GM19240 (cell line): ENCODE measurements at regions not wholly inside any gene's neighbourhood (a gene's known extent, or its start where the extent isn't known, plus 50 kb on each side); places are given as distances from the start of the nearest gene placed in this dataset.

Experiments
- DNase-seq: peaks from one replicate; pipeline ENCODE4 v3.0.0; 2011; ENCODE audit warnings: low spot score; ENCODE audit not compliant: insufficient read length

DNA sequence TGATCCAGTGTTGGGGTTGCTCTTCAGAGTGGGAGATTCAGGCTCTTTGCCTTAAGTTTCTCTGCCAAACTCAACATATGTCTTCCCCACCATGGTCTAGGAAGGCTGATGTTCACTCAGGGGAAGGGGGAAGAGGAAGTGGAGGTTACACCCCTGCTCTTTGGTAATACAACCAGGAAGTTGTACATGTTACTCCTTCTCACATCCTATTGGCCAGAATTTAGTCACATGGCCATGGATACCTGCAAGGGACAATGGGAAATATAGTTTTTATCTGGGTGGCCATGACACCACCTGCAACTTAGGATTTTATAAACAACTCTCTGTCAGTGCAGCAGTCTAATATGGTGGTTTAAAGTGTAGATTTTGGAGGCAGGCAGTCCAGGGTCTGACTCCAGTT is 150.9 kb downstream of the TBX5 start:
- DNase-seq: no peak

DNA sequence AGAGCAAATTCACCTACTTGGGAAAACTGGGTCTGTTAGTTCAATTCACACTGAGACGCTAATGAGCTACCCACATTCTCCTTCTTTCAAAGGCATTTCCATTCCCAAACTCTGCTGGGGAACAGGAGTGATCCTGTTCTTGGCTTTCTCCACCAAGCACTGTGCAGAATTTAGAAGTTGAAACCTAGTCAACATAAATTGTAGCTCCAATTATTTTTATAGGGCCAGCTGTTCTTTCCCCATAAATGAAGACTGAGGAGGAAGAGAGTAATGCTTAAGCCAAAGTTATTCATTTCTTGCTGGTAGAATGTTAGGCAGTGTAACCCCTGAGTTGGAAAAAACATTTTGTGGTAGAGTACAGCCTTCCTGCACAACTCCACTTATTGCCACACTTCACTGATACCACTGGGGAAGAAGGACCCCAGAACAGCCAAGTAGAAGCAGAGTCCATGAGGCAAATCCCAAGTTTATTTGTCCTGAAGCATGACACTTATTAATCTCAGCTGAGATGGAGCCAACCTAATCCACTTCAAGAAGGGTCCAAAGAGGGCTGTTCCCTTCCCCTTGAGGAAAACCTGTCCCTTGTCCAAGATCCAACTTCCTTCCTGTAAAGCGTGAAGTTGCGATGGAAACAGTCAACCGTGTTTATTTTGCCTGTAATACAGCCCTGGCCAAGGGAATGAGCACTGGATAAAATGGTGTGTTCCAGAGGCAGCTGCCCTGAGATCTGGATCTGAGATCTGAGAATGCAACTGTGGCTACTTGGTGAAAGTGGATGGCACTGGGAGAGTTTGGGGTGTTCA is 151.8 kb downstream of the TBX5 start:
- DNase-seq: no peak

DNA sequence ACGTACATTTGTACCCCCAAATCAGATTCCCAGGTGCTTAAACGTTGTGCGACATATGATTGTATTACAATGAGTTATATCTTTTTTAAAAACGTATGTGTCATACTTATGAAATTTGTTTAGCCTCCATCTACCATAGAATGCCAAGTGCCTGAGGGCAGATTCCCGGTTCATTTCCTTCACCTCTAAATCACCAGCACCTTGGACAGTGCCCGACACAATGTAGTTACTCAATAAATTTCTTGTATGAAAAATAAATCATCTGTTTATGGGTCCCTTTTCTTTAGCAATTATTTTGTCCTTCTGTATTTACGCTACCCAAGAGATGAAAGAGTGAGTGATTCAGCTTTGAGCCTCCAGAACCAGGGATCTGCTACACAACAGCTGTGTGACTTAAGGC is 157.4 kb downstream of the TBX5 start:
- no peak for DNase-seq

DNA sequence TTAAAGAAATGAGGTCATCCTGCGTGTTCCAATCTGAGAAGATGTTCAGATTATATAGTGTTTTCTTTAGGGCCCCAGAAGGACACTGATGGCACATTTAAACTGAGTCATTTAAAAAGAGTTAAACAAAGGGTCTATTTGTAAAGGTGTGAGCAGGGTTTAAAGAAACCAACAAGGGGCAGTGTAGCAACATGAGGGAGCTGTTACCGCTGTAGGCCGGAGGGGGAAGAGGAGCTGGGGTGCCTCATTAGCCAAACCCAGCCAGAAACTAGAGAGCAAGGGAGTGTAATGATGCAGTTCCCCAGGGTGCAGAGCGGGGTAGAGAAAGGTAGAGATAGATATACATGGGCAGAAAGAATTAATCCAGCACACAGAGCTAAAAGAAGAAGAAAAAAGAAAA is 160.4 kb downstream of the TBX5 start:
- no peak for DNase-seq

DNA sequence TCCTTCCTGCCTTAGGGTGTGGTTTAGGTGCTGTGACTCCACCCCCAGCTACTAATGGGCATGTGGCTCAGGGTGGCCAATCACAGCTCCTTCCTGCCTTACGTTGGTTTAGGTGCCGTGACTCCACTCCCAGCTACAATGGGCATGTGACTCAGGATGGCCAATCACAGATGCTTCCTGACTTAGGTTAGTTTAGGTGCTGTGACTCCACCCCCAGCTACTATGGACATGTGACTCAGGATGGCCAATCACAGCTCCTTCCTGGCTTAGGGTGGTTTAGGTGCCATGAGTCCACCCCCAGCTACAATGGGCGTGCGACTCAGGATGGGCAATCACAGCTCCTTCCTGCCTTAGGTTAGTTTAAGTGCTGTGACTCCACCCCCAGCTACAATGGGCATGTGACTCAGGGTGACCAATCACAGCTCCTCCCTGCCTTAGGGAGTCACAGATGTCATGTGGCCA is 163.9 kb downstream of the TBX5 start:
- no peak for DNase-seq

DNA sequence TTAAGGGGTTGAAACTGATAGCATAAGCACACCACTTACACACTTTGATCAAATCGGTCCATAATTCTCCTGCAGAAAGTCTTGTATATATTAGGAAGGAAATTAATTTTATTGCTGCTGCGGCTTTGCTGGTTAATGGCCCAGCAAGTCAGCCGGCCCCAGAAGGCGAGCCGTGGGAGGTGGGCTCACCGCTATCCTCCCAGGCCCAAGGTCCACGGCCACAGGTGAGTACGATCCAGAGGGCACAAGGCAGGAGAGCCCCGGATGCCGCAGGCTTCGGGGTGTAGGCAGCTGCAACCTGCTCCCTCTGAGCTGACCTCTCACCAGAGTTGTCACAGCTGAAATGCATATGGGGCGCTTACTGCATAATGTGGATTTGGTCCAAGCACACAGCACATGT is 165.7 kb downstream of the TBX5 start:
- DNase-seq: no peak

DNA sequence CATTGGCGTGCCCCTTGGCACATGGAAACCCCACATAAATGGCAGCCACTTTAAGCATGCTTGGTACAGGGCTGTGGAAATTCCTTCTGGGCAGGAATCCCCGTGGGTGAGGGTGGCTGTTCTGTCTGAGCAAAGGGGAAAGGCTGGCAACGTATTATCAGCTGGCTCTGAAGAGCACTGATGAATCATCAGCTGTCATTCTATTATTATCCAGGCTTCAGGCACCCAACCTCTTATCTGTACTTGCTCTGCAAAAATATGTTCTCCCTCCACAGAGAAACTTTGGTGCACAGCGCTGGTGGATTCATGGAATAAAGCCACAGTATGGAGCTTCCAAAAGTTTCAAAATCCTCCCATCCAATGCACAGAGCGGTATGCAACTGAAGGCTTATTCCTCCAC is 167.1 kb downstream of the TBX5 start:
- DNase-seq: no peak

DNA sequence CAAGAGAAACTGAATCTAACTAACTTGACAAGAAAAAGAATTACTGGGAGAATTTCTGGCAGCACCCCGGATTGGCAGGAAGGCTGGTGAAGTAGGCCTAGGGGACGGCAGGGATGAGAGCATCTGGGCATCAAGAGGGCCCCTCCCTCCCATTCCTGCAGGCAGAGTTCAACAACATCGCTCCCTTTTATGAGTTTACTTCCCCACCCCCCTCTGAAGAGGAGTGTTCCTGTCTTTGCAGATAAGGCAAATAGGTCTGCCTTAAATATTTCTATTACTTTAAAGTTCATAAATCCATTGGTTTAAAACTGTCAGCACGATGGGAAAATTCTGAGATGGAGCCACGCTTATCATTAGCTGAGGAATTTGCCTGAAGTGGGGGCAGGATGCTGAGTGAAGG is 168.7 kb downstream of the TBX5 start:
- no peak for DNase-seq

DNA sequence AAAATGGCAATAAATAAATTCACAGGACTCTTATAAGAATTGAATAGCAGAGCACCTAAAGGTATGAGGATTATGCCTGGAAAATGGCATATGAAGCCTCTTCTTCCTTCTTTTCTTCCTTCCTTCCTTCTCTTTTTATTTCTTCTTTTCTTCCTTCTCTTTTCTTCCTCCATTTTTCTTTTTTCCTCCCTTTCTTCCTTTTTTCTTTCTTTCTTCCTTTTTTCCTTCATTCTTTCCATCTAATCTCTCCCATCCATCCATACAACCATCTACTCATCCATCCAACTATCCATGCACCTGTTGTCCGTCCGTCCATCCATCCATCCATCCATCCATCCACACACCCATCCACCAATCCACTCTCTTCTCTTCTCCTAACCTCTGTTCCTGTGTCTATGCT is 173.8 kb downstream of the TBX5 start:
- DNase-seq: no peak

DNA sequence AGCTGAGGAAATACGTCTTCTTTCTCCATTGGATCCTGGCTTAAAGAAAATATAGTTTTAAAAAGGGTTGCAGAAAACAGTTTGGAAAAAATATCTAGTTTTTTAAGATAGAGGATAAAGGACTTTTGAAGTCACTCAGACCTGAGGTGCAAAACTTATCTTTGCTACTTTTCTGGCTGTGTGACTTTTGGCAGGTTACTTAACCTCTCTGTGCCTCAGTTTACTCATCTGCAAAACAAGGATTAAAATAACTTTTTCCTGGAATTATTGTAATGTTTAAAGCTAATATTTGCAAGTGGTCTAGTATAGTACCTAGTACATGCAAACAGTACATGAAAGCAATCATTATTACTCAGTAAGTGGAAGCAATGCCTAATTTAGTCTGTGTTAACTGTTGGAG is 176.8 kb downstream of the TBX5 start:
- no peak for DNase-seq

DNA sequence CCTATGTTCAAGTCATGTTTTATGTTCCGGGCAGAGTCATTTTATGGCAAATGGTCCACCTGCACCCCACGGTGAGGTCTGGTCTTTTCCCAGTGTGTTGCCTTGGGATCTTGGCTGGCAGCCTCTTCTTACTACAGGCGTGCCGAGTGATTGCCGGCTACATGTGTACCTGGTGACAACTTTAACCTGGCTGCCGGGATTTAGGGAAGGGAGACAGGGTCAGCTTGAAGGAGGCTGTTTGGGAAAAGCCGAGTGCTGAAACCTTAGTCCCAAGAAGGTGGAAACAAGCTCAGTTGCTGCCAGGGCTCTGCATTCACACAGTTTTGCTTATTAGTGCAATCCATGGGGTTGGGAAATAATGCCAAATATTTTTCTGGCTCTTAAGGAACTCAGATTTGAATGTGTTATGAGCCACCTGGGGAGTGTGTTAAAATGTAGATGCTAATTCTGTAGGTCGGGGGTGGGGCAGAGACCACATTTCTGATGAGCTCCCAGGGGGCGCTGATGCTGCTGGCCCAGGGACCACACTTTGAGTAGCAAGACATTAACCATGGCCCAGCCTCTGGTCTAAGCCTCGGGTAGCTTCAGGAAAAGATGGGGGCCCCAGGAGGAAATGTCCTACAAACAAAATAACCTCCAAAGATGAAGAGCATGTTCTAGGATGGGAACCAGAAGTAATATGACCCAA is 179.6 kb downstream of the TBX5 start:
- DNase-seq: no peak

DNA sequence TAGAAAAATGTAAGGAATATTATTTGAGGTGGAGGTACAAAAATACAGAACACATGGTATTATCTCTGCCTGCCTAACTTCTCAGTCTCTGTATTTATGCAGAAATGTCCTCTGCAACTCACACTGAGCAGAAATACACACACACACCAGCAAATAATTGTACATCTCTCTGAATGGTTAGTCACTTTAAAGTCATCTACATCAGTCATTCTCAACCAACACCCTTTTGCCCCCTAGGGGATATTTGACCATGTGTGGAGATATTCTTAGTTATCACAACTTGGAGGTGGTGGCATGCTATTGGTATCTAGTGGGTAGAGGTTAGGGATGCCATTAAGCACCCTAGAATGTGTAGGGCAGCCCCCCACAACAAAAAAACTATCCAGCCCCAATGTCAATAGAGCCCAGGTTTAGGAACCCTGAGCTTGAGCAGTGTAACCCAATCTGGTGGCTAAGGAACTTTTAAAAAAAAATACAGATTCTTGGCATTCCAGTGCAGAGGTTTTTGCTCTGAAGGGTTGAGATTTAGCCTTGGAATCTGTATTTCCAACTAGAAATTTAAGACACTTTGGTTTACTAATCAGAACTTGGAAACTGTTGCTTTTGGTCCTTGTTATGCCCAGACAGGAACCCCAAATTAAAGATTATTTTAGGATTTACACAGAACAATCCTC is 183.8 kb downstream of the TBX5 start:
- no peak for DNase-seq

DNA sequence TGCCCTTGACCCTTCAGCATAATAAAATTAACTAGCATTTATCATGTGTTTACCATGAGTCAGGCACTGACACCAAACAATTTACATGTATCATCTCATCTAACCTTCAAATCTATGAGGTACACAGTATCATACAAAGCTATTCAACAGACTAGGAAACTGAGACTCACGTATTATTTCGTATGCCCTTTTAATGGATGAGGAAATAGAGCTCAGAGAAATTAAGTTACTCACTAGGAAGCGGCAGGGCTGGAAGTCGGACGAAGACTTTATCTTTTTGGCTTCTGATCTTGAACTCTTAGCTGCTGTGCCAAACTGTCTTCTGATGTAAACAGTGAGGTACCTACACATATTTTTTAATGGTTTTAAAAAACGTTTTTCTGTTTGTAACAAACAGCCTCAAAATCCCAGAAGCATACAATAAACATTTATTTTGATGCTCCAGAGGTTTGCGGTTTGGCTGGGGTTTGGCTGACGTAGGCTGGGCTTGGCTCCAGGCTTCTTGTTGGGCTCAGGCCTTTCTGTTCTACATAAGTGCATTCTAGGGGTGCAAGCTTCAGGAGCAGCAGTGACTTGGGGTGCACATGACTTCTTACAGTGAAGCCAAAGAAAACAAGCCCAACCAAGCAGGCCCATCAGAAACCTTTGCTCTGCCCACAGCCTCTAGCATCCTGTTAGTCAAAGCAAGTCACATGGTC is 184.7 kb downstream of the TBX5 start:
- DNase-seq: no peak

DNA sequence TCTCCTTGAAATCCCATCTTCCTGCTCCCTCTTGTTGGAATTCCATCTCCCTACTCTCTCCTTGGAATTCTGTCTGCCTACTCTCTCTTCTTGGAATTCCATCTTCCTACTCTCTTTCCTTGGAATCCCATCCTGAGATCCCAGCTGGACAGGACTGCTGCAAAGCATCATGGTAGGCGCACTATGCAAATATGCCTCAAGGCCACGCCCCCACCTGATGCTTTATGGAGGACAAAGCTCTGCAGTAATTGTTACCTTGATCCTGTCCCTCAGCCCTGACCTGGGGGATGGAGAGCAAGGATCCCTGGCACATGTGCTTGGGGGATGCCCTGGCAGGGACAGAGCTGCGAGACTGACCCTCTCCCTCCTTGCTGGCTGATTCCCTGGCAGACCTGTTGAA is 185.6 kb downstream of the TBX5 start:
- DNase-seq: no peak

DNA sequence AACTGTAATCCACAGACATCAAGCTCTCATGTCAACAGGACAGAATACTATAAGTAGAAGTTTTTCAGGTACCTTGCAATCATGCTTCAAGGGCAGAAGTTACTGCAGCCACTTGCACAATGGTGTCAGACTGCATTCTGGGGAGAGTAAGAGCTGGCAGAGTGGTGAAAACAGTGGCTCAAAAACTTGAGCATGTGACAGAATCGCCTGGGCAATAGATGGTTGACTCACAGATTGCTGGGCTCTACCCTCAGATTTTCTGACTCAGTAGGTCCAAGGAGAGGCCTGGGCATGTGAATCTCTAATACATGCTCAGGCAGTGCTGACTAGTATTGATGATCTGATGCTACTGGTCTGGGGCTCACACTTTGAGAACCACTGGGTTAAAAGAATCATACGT is 187.8 kb downstream of the TBX5 start:
- no peak for DNase-seq

DNA sequence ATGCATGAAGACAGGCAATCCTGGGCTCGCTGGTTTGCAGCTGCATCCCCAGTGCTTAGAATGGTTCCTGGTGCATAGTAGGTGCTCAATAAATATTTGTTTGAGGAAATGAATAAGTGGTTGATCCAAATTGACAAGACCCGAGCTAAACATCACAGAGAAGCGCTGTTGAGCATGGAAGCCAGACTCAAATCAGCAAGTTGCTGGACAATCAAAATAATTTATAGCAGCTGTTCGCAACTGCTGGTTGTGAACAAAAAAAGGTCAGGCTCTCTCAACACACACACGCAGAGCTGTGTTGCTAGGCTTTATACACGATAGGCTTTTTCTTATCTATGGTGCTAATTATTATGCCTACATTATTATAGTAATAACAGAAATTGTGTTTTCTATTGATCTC is 190.2 kb downstream of the TBX5 start:
- DNase-seq: no peak

DNA sequence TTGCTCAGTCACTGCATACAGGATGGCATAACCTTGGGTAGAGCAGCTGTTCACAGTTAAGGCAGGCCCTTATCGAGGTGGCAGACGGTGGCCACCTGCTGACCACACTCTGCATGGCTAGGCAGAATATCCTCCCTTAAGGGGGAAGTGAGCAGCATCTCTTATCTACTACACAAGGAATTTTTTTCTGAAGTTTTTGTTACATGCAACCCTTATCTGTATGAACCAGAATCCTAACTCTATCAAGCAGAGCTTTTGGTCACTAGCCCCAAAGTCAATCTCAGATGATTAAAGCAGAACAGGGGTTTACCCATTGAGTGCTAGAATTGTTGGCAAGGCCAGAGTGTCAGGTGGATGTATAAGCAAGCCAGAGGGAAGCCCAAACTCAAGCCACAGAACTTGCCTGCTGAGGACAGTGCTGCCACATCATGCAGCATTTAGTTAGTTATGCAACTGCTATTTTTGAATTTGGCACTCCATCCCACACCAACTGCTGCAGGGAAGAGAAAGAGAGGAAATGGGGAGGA is 192.8 kb downstream of the TBX5 start:
- DNase-seq: no peak

DNA sequence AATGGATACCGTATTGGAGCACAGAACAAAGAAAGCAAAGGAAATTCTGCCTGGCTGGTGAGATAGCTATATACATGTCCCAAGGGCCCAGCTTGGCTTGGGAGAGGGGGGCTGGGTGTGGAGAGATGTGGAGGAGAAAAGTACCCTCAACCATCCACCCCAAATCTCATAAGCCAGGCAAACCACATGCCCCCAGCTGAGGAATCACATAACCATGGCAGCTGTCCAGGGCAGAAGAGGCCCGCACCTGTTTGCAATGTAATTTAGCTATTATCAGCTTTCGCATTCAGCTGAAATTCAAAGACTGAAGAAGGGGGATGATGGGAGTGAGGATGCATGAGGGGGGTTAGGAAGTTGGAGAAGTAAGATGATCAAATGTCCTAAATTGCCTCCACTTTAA is 196.1 kb downstream of the TBX5 start:
- DNase-seq: no peak

DNA sequence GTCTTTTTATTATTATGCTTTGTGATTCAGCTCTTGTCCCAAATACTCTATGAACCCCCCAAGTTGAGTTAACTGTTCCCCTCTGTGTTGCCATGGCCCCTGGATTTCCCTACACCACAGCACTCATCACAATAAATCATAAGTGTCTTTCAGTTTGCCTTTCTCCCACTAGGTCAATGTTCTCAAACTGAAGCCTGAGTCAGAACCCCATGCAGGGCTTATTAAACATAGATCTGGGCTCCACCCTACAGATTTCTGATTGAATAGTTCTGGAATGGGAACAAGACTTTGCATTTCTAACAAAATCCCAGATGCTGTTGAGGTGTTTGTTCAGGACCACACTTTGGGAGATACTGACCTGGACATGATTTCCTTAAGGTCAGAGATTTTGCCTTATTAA is 199.4 kb downstream of the TBX5 start:
- DNase-seq: no peak

DNA sequence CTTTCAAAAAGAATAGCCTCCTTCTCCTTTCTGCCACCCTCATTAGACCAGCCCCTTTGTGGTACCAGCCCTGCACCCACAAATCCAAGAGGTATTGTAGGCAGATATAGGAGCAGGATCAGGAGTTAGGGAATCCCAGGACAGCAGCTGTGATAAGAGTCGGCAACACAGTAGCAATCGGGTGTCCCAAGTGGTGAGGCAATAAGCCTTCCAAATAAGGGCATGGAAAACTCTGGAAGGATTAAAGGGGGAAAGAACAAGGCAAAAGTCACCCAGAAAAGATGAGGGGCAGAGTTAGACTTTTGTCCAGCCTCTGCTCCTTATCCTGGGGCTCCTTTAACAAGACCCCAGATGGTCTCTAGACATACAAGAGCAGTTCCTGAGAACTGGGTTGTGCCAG is 204.2 kb downstream of the TBX5 start:
- no peak for DNase-seq

DNA sequence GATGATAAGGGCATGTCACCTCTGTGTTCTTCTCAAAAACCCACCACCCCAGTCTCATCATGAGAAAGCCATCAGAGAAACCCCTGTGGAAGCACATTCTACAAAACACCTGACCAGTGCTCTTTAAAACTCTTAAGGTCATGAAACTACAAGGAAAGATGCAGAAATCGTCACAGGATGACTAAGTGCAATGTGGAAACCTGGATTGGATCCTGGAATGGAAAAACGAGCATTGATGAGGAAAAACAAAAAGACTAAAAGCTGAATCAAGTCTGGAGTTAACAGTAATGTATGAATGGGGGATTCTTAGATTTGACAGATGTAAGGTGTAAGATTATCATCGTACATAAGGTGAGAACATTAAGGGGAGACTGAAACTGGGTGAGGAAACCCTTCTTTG is 211.0 kb downstream of the TBX5 start:
- no peak for DNase-seq

DNA sequence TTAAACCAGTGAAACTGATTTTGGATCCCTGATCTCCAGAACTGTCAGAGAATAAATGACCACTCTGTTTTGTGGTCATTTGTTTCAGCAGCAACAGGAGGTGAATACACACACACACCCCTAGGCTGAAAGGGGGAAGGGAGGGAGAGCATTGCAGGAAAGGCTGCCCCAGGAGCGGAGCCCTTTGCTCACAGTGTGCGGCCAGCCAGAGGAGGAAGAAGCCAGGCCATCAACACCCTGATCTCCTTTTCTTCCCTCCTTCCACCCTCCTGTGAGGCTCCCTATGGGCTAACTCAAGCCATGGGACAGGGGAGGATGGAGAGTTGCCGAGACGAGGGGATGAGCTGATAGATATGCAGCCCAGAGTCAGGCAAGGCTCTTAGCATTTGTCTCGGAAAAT is 211.9 kb downstream of the TBX5 start:
- DNase-seq: no peak
